HepG2 (cell line): ENCODE measurements at regions not wholly inside any gene's neighbourhood (a gene's known extent, or its start where the extent isn't known, plus 50 kb on each side); places are given as distances from the start of the nearest gene placed in this dataset.

Source experiments
- GATA4 ChIP-seq: sonication (generic); IDR thresholded peaks from 2 replicates; pipeline ENCODE4 v1.6.1; 2016; ENCODE audit warnings: antibody characterized with exemption, low read depth, borderline replicate concordance
- HDAC6 ChIP-seq: fragments of 200-600 bp; sonication (generic); IDR thresholded peaks from 2 replicates; pipeline ENCODE4 v1.7.0; 2017; ENCODE audit warnings: mild to moderate bottlenecking, antibody characterized with exemption, low read length, low read depth
- HNRNPH1 ChIP-seq: fragments of 200-400 bp; formaldehyde crosslinking; optimal IDR thresholded peaks from 2 replicates; pipeline ENCODE3; 2017; ENCODE audit warnings: mild to moderate bottlenecking, low read depth, low read length
- MED8 ChIP-seq: sonication (generic); formaldehyde crosslinking; IDR thresholded peaks from 2 replicates; pipeline ENCODE4 v1.8.1; 2023; ENCODE audit warnings: mild to moderate bottlenecking, missing genetic modification reagents; ENCODE audit not compliant: insufficient replicate concordance
- NFE2 ChIP-seq: sonication (generic); formaldehyde crosslinking; IDR thresholded peaks from 2 replicates; pipeline ENCODE4 v1.4.0; 2020; ENCODE audit warnings: missing genetic modification reagents
- PRMT3 ChIP-seq: sonication (generic); formaldehyde crosslinking; IDR thresholded peaks from 2 replicates; pipeline ENCODE4 v1.8.1; 2022; ENCODE audit warnings: low read depth, mild to moderate bottlenecking, moderate library complexity, missing genetic modification reagents, borderline replicate concordance
- STAT5B ChIP-seq: sonication (generic); formaldehyde crosslinking; IDR thresholded peaks from 2 replicates; pipeline ENCODE4 v1.4.0; 2020; ENCODE audit warnings: missing genetic modification reagents
- ZBTB7B ChIP-seq: sonication (generic); formaldehyde crosslinking; IDR thresholded peaks from 2 replicates; pipeline ENCODE4 v1.4.0; 2020; ENCODE audit warnings: missing genetic modification reagents
- ZFYVE20 ChIP-seq: sonication (generic); formaldehyde crosslinking; IDR thresholded peaks from 2 replicates; pipeline ENCODE4 v1.8.0; 2023; ENCODE audit warnings: low read depth, mild to moderate bottlenecking, moderate library complexity, missing genetic modification reagents, borderline replicate concordance
- ZNF317 ChIP-seq: sonication (generic); formaldehyde crosslinking; IDR thresholded peaks from 2 replicates; pipeline ENCODE4 v1.5.0; 2020; ENCODE audit warnings: mild to moderate bottlenecking, missing genetic modification reagents
- ZNF451 ChIP-seq: sonication (generic); formaldehyde crosslinking; IDR thresholded peaks from 2 replicates; pipeline ENCODE4 v1.5.0; 2020; ENCODE audit warnings: mild to moderate bottlenecking, missing genetic modification reagents
- TF ChIP-seq, protein P1 (sequence below): sonication (generic); formaldehyde crosslinking; IDR thresholded peaks from 2 replicates; pipeline ENCODE4 v1.4.0; 2020; ENCODE audit warnings: missing genetic modification reagents
- TF ChIP-seq, protein P2 (sequence below): sonication (generic); formaldehyde crosslinking; IDR thresholded peaks from 2 replicates; pipeline ENCODE4 v1.5.1; 2020; ENCODE audit warnings: mild to moderate bottlenecking, missing genetic modification reagents, borderline replicate concordance

DNA sequence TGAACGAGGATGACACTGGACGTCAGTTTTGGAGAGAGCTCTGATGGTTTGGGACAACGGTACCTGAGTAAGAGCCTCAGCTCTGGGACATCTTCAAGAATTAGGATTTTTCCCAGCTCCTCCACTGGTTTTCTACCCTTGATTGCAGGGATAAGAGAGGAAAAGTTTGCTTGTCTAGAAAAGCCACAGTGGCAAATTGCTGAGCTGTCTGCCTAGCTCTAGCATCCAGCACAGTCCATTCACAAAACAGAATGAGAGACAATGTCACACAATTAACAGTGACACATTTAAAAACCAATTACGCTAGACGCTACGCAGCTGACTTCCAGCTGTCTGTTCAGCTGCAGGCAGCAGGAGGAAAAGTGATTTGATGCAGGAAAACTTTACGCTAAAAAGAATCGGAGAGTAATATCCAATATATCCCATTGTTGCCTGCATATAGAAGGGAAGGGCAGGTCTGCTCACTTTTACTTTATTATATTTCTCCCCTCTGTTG, 168.1 kb upstream of the PRICKLE1 start (continued):
- TF ChIP-seq MED8 (no peak), ZBTB7B (no peak), HDAC6 (no peak), STAT5B (CRISPR knock-in tag) (no peak), HNRNPH1 (no peak), ZNF317 (CRISPR knock-in tag) (no peak), ZNF451 (CRISPR knock-in tag) (no peak), ZFYVE20 (CRISPR knock-in tag) (no peak), GATA4 (no peak), PRMT3 (CRISPR knock-in tag) (no peak), NFE2 (CRISPR knock-in tag) (no peak)
- TF ChIP-seq, protein P1, sequence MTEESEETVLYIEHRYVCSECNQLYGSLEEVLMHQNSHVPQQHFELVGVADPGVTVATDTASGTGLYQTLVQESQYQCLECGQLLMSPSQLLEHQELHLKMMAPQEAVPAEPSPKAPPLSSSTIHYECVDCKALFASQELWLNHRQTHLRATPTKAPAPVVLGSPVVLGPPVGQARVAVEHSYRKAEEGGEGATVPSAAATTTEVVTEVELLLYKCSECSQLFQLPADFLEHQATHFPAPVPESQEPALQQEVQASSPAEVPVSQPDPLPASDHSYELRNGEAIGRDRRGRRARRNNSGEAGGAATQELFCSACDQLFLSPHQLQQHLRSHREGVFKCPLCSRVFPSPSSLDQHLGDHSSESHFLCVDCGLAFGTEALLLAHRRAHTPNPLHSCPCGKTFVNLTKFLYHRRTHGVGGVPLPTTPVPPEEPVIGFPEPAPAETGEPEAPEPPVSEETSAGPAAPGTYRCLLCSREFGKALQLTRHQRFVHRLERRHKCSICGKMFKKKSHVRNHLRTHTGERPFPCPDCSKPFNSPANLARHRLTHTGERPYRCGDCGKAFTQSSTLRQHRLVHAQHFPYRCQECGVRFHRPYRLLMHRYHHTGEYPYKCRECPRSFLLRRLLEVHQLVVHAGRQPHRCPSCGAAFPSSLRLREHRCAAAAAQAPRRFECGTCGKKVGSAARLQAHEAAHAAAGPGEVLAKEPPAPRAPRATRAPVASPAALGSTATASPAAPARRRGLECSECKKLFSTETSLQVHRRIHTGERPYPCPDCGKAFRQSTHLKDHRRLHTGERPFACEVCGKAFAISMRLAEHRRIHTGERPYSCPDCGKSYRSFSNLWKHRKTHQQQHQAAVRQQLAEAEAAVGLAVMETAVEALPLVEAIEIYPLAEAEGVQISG (CRISPR knock-in tag), result no peak
- TF ChIP-seq, protein P2, sequence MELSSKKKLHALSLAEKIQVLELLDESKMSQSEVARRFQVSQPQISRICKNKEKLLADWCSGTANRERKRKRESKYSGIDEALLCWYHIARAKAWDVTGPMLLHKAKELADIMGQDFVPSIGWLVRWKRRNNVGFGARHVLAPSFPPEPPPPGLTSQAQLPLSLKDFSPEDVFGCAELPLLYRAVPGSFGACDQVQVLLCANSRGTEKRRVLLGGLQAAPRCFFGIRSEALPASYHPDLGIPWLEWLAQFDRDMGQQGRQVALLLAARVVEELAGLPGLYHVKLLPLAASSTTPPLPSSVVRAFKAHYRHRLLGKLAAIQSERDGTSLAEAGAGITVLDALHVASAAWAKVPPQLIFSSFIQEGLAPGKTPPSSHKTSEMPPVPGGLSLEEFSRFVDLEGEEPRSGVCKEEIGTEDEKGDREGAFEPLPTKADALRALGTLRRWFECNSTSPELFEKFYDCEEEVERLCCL (CRISPR knock-in tag), result no peak
